ENCODE measurements at regions not wholly inside any gene's neighbourhood (a gene's known extent, or its start where the extent isn't known, plus 50 kb on each side); places are given as distances from the start of the nearest gene placed in this dataset.
"Not testable (repeated sequence)": the region's sequence is repeated elsewhere in the genome, so short reads cannot be mapped to it uniquely, and the experiment has no call there.

DNA sequence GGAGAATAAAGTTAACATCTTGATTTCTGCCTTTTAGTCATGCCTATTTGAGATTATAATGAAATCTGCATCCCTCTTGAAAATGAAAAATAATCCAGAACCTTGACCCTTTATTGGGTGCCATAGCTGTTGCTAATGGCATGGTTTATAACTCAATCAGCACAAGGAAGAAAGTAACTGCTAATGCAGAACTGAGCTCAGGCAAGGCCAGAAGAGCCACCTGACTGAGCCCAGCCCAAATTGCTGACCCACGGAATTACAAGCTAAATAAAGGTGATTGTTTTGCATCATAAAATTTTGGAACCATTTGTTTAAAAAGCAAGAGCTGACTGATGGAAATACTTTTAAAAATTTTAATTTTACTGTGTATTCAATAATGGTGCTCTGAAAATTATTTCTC is 76.4 kb upstream of the TBL1X start:
- no peak for DNase-seq

DNA sequence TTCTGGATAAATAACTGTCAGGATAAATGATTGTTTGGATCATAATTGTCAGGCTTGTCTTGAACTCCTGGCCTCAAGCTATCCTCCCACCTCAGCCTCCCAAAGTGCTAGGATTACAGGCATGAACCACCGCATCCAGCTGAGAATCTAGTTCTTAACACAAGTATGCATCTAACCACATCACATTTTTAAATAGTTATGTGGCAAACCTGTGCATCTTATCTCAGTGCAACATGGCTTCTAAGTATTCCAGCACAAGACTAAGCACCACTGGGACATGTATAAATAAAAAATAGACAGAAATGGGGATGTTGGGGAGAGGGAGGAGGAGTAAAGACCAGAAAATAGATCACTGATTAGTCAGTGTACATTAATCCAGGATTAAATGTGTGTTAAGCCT is 74.7 kb upstream of the TBL1X start:
- no peak for DNase-seq

DNA sequence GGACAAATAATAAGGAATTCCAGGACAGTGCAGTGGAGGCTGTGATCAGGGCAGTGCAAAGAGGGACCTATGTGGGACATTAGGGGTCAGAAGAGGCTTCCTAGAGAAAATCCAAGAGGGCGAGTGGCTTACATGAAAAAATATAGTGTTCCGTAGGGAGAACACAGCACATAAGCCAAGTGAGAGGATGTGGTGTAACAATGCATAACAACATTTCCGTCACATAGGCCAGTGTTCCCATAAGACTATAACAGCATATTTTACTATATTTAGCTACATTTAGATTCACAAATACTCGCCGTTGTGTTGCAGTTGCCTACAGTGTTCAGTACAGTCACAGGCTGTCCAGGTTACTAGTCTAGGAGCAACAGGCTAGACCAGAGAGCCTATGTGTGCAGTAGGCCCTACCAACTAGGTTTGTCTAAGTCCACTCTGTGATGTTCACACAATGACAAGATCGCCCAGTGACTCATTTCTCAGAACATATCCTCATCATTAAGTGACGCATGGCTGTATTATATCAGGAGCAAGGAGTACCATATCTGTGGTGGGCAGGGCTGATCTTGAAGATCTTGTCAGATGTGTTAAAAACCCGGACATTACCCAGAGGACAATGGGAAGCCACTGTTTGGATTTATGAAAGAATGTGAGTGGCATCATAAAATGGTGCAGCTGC is 74.0 kb upstream of the TBL1X start:
- DNase-seq: no peak

DNA sequence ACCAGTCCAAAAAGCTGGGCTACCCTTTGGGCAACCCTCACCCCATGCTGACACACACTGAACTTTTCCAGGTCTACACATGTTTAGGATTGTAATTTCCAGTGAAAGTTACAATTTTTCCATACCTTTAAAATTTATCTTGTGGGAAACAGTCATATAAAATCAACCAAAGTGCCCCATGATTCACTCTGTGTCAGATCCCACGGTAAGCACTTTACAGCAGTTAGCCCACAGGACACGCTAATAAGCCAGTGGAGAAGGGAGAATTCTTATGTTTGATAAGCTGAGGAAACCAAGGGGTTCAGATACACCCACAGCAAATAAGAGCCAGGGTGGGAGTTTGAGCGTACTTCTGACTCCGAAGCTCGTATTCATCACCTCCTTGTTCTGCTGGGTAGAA is 72.4 kb upstream of the TBL1X start:
- DNase-seq: no peak

DNA sequence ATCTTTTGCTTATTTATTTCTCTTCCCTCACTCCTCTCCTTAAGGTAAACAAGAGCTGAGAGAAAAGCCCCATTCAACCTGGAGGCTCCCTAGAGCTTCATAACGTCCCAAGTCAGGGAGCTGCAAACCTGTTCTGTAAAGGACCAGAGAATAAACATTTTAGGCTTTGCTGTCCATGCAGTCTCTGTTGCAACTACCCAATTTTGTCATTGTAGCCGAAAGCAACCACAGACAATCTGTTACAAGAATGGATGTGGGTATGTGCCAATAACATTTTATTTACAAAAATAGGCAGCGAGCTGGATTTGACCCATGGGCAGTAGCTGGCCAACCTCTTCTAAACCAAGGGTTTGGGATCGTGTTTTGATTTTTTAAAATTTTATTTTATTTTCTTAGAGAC is 71.3 kb upstream of the TBL1X start:
- DNase-seq: no peak

DNA sequence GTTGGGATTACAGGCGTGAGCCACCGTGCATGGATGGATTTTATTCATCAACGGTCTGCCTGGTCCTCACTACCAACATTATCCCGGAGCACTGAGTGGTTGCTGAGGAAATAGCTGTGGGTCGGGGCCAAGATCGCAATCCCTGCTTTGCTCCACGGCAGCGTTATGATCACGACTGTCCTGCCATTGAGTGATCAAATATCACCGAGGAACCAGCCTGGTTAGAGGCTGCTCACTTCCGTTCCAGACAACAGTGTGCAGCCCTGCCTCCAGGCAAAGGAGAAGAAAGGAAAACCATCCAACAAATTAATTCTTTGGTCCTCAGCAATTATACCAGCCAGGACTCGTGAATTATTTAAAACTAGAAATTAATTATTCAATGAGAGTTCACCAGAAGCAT is 70.6 kb upstream of the TBL1X start:
- DNase-seq: no peak

DNA sequence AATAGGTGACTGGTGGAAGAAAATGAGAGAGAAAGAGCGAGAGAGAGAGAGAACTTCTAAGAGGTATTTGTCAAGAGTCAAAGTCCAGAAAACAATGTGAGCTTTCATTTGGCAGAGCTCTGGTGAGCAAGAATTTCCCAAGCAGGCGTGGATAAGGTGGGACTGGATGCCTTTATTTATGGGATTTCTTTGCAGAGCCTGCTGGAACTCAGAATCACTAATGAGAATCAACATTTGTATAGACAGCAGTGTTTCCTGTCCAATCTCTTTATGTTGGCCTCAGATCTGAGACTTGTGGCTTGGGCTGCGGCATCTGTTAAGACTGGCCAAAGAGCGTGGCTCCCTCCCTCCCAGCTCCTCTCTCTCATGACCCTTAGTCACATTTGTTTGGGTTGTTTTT is 67.9 kb upstream of the TBL1X start:
- DNase-seq: no peak

DNA sequence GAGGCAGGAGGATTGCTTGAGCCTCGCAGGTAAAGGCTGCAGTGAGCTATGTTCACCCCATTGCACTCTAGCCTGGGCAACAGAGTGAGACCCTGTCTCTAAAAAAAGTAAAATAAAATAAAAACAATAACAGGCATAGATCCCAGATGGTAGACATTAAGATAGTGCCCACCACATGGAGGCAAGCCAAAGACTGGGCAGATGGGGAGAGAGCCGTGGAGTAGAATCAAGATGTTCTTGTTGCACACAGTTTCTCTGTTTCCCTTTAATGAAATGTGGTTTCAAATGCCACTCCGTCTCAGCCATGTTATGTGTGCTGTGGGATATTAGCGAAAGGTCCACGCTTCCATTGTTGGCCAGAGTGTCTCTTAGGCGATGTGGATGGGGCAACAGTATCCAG is 63.8 kb upstream of the TBL1X start:
- DNase-seq: no peak

DNA sequence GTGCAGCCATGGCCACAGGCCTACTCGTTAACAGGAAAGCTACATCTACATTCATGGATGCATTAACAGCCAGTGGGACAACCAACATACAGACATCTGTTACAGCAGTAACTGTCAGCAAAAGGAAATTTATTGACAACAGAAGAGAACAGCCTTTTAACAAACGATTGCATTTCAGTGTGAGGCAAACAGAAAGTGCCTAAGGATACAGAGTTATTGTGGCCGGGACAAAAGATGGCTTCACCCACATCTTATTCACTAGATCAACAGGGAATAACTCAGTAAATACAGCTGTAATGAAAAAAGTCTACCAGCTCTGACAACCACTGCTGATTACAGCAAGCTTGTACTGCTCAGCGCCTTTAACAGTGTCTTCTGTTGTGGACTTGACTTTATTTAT is 61.5 kb upstream of the TBL1X start:
- DNase-seq: no peak

DNA sequence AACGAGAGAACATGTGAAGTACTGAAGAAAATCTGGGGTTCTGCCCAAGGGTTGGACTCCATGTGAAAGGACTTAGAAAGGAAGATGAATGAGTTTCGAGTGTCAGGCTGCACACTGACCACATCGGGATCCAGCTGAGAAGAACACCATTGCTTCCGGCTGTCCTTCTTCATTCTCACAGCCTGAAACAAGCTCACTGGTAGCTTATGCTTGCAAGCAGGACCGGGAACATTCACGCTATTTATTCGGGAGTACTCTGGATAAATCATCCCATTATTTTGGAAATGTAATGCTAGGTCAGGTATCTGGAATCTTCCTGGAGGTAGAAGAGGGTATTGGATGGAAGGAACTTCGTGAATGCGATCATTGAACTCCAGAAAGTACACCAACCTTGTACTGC is 59.2 kb upstream of the TBL1X start:
- DNase-seq: peak in 1 of 5 experiments; percentile 10

DNA sequence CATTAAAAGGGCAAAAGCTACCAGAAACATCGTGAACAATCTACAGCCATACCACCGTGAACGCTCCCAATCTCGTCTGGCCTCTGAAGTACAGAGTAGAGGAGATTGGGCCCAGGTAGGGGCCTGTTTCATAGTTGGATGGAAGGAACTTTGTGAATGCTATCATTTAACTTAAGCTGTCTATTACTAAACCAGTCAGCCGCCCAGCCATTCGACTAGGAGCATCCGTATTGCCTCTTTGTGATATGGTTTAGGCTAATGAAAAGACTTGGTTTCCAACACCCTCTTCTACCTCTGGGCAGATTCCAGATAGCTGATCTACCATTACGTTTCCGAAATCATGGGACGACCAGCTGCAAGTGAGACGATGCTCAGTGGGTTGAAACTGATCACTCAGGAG is 54.0 kb upstream of the TBL1X start:
- DNase-seq: not testable (repeated sequence)

DNA sequence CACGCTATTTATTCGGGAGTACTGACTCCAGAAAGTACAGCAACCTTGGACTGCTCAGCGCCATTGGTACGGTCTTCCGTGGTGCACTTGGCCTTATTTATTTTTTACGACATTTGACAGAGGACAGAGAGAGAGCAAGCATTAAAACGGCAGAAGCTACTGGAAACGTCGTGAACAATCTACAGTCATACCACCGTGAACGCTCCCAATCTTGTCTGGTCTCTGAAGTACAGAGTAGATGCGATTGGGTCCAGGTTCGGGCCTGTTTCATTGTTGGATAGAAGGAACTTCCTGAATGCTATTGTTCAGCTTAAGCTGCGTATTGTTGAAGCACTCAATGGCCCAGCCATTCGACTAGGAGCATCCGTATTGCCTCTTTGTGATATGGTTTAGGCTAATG is 53.2 kb upstream of the TBL1X start:
- not testable (repeated sequence) for DNase-seq

DNA sequence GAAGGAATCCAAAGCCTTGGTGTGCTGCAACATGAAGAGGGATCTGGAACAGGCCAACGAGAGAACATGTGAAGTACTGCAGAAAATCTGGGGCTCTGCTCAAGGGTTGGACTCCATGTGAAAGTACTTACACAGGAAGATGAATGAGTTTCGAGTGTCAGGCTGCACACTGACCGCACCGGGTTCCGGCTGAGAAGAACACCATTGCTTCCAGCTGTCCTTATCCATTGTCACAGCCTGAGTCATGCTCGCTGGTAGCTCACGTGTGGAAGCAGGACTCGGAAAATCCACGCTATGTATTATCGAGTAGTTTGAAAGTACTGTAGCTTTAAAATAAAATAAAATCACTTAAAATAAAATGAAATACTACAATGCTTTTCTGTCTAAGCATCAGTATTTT is 50.4 kb upstream of the TBL1X start:
- no peak for DNase-seq
